ENCODE measurements at regions not wholly inside any gene's neighbourhood (a gene's known extent, or its start where the extent isn't known, plus 50 kb on each side); places are given as distances from the start of the nearest gene placed in this dataset.
"Not testable (repeated sequence)": the region's sequence is repeated elsewhere in the genome, so short reads cannot be mapped to it uniquely, and the experiment has no call there.

- peaks cover 6% of the 10 kb centered on the region; the same call in 1 of the 2 replicates for H3K4me1 ChIP-seq (ENCODE audit: insufficient read depth, low read length)
- no peaks in the 10 kb centered on the region for H3K36me3 ChIP-seq (ENCODE audit: insufficient read depth, low read length)
- H3K9ac ChIP-seq (ENCODE audit: low read depth, low read length), result no peak overlapping the region
- H3K9me3 ChIP-seq (ENCODE audit: control insufficient read depth, insufficient read depth, low read length), result no peaks in the 10 kb centered on the region
Measured at GRCh38 chr20:11469795-11470435, 447.8 kb upstream of the BTBD3 start.

GRCh38 chr20:11473983-11474382 is 443.7 kb upstream of the BTBD3 start:
- Histone ChIP-seq H3K4me1 (ENCODE audit: insufficient read depth, low read length) (peaks cover under 1% of the 10 kb centered on the region; the same call in 1 of the 2 replicates), H3K36me3 (ENCODE audit: insufficient read depth, low read length) (no peaks in the 10 kb centered on the region), H3K9ac (ENCODE audit: low read depth, low read length) (no peak overlapping the region), H3K9me3 (ENCODE audit: control insufficient read depth, insufficient read depth, low read length) (peaks cover 8% of the 10 kb centered on the region; the same call in 1 of the 2 replicates)

GRCh38 chr20:11483697-11484096 is 434.0 kb upstream of the BTBD3 start:
- Histone ChIP-seq H3K36me3 (ENCODE audit: insufficient read depth, low read length) (no peaks in the 10 kb centered on the region), H3K9ac (ENCODE audit: low read depth, low read length) (no peak overlapping the region)

GRCh38 chr20:11484479-11484878 is 433.2 kb upstream of the BTBD3 start:
- Histone ChIP-seq H3K9me3 (ENCODE audit: control insufficient read depth, insufficient read depth, low read length) (no peaks in the 10 kb centered on the region), H3K4me1 (ENCODE audit: insufficient read depth, low read length) (no peaks in the 10 kb centered on the region; the same call in 1 of the 2 replicates), H3K9ac (ENCODE audit: low read depth, low read length) (no peak overlapping the region), H3K36me3 (ENCODE audit: insufficient read depth, low read length) (no peaks in the 10 kb centered on the region)

More at GRCh38 chr20:11483697-11484096, 434.0 kb upstream of the BTBD3 start:
- Histone ChIP-seq H3K9me3 (ENCODE audit: control insufficient read depth, insufficient read depth, low read length) (no peaks in the 10 kb centered on the region), H3K4me1 (ENCODE audit: insufficient read depth, low read length) (no peaks in the 10 kb centered on the region; the same call in 1 of the 2 replicates)

GRCh38 chr20:11492386-11492785 is 425.3 kb upstream of the BTBD3 start:
- Histone ChIP-seq H3K9ac (ENCODE audit: low read depth, low read length) (no peak overlapping the region), H3K9me3 (ENCODE audit: control insufficient read depth, insufficient read depth, low read length) (peaks cover 3% of the 10 kb centered on the region; the same call in 1 of the 2 replicates), H3K4me1 (ENCODE audit: insufficient read depth, low read length) (peaks cover 5% of the 10 kb centered on the region; the same call in 1 of the 2 replicates), H3K36me3 (ENCODE audit: insufficient read depth, low read length) (no peaks in the 10 kb centered on the region)

- H3K9ac ChIP-seq (ENCODE audit: low read depth, low read length), result no peak overlapping the region
- no peaks in the 10 kb centered on the region for H3K36me3 ChIP-seq (ENCODE audit: insufficient read depth, low read length)
- H3K4me1 ChIP-seq (ENCODE audit: insufficient read depth, low read length), result peaks cover 5% of the 10 kb centered on the region; the same call in 1 of the 2 replicates
- H3K9me3 ChIP-seq (ENCODE audit: control insufficient read depth, insufficient read depth, low read length), result peaks cover 3% of the 10 kb centered on the region; the same call in 1 of the 2 replicates
Measured at GRCh38 chr20:11492846-11493245, 424.8 kb upstream of the BTBD3 start.

GRCh38 chr20:11496380-11496779 is 421.3 kb upstream of the BTBD3 start:
- no peak overlapping the region for H3K9ac ChIP-seq (ENCODE audit: low read depth, low read length)
- H3K9me3 ChIP-seq (ENCODE audit: control insufficient read depth, insufficient read depth, low read length), result peaks cover 2% of the 10 kb centered on the region; the same call in 1 of the 2 replicates

GRCh38 chr20:11497545-11497944 is 420.1 kb upstream of the BTBD3 start:
- no peak overlapping the region for H3K9ac ChIP-seq (ENCODE audit: low read depth, low read length)
- H3K4me1 ChIP-seq (ENCODE audit: insufficient read depth, low read length), result no peaks in the 10 kb centered on the region
- no peaks in the 10 kb centered on the region for H3K36me3 ChIP-seq (ENCODE audit: insufficient read depth, low read length)
- no peaks in the 10 kb centered on the region for H3K9me3 ChIP-seq (ENCODE audit: control insufficient read depth, insufficient read depth, low read length)

More at GRCh38 chr20:11496380-11496779, 421.3 kb upstream of the BTBD3 start:
- Histone ChIP-seq H3K4me1 (ENCODE audit: insufficient read depth, low read length) (no peaks in the 10 kb centered on the region), H3K36me3 (ENCODE audit: insufficient read depth, low read length) (no peaks in the 10 kb centered on the region)

GRCh38 chr20:11499101-11499634 is 418.5 kb upstream of the BTBD3 start:
- H3K4me1 ChIP-seq (ENCODE audit: insufficient read depth, low read length), result no peaks in the 10 kb centered on the region
- H3K36me3 ChIP-seq (ENCODE audit: insufficient read depth, low read length), result no peaks in the 10 kb centered on the region
- no peaks in the 10 kb centered on the region for H3K9me3 ChIP-seq (ENCODE audit: control insufficient read depth, insufficient read depth, low read length)
- H3K9ac ChIP-seq (ENCODE audit: low read depth, low read length), result no peak overlapping the region

GRCh38 chr20:11502061-11502460 is 415.6 kb upstream of the BTBD3 start:
- Histone ChIP-seq H3K4me1 (ENCODE audit: insufficient read depth, low read length) (no peaks in the 10 kb centered on the region), H3K36me3 (ENCODE audit: insufficient read depth, low read length) (no peaks in the 10 kb centered on the region), H3K9ac (ENCODE audit: low read depth, low read length) (no peak overlapping the region), H3K9me3 (ENCODE audit: control insufficient read depth, insufficient read depth, low read length) (no peaks in the 10 kb centered on the region)

- no peak overlapping the region for H3K9ac ChIP-seq (ENCODE audit: low read depth, low read length)
- H3K36me3 ChIP-seq (ENCODE audit: insufficient read depth, low read length), result no peaks in the 10 kb centered on the region
- H3K4me1 ChIP-seq (ENCODE audit: insufficient read depth, low read length), result no peaks in the 10 kb centered on the region
- H3K9me3 ChIP-seq (ENCODE audit: control insufficient read depth, insufficient read depth, low read length), result no peaks in the 10 kb centered on the region
Measured at GRCh38 chr20:11502671-11503070, 415.0 kb upstream of the BTBD3 start.

- H3K9ac ChIP-seq (ENCODE audit: low read depth, low read length), result no peak overlapping the region
- H3K9me3 ChIP-seq (ENCODE audit: control insufficient read depth, insufficient read depth, low read length), result peaks cover 3% of the 10 kb centered on the region; the same call in 1 of the 2 replicates
- H3K36me3 ChIP-seq (ENCODE audit: insufficient read depth, low read length), result no peaks in the 10 kb centered on the region; the same call in 1 of the 2 replicates
- no peaks in the 10 kb centered on the region for H3K4me1 ChIP-seq (ENCODE audit: insufficient read depth, low read length)
Measured at GRCh38 chr20:11509776-11510175, 407.9 kb upstream of the BTBD3 start.

- Histone ChIP-seq H3K36me3 (ENCODE audit: insufficient read depth, low read length) (no peaks in the 10 kb centered on the region; the same call in 1 of the 2 replicates), H3K4me1 (ENCODE audit: insufficient read depth, low read length) (no peaks in the 10 kb centered on the region), H3K9ac (ENCODE audit: low read depth, low read length) (no peak overlapping the region), H3K9me3 (ENCODE audit: control insufficient read depth, insufficient read depth, low read length) (peaks cover 3% of the 10 kb centered on the region; the same call in 1 of the 2 replicates)
Measured at GRCh38 chr20:11511821-11512220, 405.9 kb upstream of the BTBD3 start.

- H3K9ac ChIP-seq (ENCODE audit: low read depth, low read length); H3K9me3 ChIP-seq (ENCODE audit: control insufficient read depth, insufficient read depth, low read length); H3K36me3 ChIP-seq (ENCODE audit: insufficient read depth, low read length); H3K4me1 ChIP-seq (ENCODE audit: insufficient read depth, low read length): not testable (repeated sequence)
Measured at GRCh38 chr20:11513241-11513745, 404.4 kb upstream of the BTBD3 start.

- Histone ChIP-seq H3K4me1 (ENCODE audit: insufficient read depth, low read length) (no peaks in the 10 kb centered on the region), H3K9ac (ENCODE audit: low read depth, low read length) (no peak overlapping the region), H3K36me3 (ENCODE audit: insufficient read depth, low read length) (no peaks in the 10 kb centered on the region; the same call in 1 of the 2 replicates), H3K9me3 (ENCODE audit: control insufficient read depth, insufficient read depth, low read length) (peaks cover 3% of the 10 kb centered on the region; the same call in 1 of the 2 replicates)
Measured at GRCh38 chr20:11516448-11516847, 401.2 kb upstream of the BTBD3 start.
